ENCODE measurements at regions not wholly inside any gene's neighbourhood (a gene's known extent, or its start where the extent isn't known, plus 50 kb on each side); places are given as distances from the start of the nearest gene placed in this dataset.

- TF ChIP-seq ZNF672 (CRISPR knock-in tag; IDR thresholded peaks at IDR 0.05) (no peak), SIX1 (CRISPR knock-in tag; IDR thresholded peaks at IDR 0.05; ENCODE audit: borderline replicate concordance) (no peak), MIXL1 (CRISPR knock-in tag; IDR thresholded peaks at IDR 0.05) (no peak), ZNF790 (CRISPR knock-in tag; IDR thresholded peaks at IDR 0.05; ENCODE audit: borderline replicate concordance) (no peak), RFXAP (CRISPR knock-in tag; IDR thresholded peaks at IDR 0.05; ENCODE audit: borderline replicate concordance) (no peak), HOXA5 (CRISPR knock-in tag; IDR thresholded peaks at IDR 0.05) (no peak), ZNF460 (CRISPR knock-in tag; IDR thresholded peaks at IDR 0.05; ENCODE audit: borderline replicate concordance) (no peak), TBX3 (IDR thresholded peaks at IDR 0.05; ENCODE audit: borderline replicate concordance) (no peak), ASH2L (IDR thresholded peaks at IDR 0.05; ENCODE audit: insufficient read length, low read depth, low read length) (no peak), RFX1 (IDR thresholded peaks at IDR 0.05) (no peak), ZEB1 (IDR thresholded peaks at IDR 0.05; ENCODE audit: insufficient replicate concordance, low read depth) (no peak)
These were observed 191.9 kb upstream of the PREP start (continued) for GRCh38 chr6:105594821-105595220.

DNA sequence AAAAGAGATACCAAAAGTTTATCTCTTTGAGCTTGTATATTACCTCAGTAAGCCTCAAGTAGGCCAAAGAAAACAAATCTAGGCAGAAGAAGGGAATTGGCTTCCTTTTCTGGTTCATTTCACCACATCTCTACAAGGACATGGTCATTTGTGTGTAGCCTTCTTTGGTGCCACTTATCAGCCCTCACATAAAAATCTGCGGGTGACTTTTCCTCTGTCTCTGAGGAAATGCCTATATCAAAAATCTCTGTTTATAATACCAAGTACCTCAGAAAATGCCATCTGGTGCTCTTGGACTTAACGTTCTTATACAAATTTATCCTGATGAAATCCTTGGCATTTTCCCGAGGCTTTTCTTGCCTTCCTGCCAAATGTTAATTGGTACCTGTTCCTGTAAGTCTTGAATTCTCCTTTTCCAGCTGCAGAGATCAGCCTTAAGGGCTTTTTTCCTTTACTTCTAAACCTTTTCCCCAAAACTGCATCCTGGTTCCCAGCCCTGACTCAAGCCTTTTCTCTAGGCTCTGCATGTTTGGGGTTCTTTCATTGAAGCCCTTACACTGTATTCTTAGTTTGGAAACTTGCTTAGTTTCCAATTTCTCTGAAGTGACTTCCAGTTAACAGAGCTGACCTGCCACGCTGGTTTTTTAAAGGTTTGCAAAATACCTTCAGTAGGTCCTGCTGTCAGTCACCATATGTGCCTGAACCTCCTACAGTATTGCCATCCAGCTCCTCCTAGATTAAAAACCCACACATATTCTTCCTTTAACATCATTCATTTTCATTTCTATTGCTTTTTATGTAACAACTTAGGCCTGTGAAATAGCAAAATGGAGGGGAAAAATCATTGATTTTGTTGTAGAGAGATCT is 191.2 kb upstream of the PREP start:
- ChIA-PET POLR2A (no interaction called here), CTCF (ENCODE audit: low intra/inter-chr PET ratio, low total read pairs) (no interaction called here)
- Histone ChIP-seq H3K9ac (ENCODE audit: insufficient read depth, low read depth, low read length) (no peak overlapping the region), H2AFZ (ENCODE audit: low read length) (no peak overlapping the region), H3K9me3 (ENCODE audit: low read length) (no peaks in the 10 kb centered on the region), H3K36me3 (replicated peaks in 1 of 2; ENCODE audit: control insufficient read depth in 1 of 2, insufficient read depth in 2 of 2, low read length in 2 of 2) (no peaks in the 10 kb centered on the region), H3K4me2 (ENCODE audit: low read depth, low read length) (no peak overlapping the region), H3K79me2 (ENCODE audit: insufficient read depth, low read length) (no peaks in the 10 kb centered on the region), H3K4me3 (replicated peaks in 1 of 3; ENCODE audit: insufficient read depth in 1 of 3, low read depth in 2 of 3, low read length in 3 of 3) (no peak overlapping the region), H3K27ac (ENCODE audit: extremely low read length, insufficient read depth, low read length) (no peak overlapping the region), H3K4me1 (ENCODE audit: insufficient read depth, low read length) (no peaks in the 10 kb centered on the region), H3K27me3 (ENCODE audit: control insufficient read depth in 1 of 2, insufficient read depth in 2 of 2, low read length in 2 of 2) (peaks cover 0 to 4% of the 10 kb centered on the region in 2 experiments; a peak in 2 of 5 replicates), H4K20me1 (ENCODE audit: insufficient read depth, low read length) (no peaks in the 10 kb centered on the region)
- FAIRE-seq (no peak), ATAC-seq (no peak), DNase-seq (ENCODE audit: low spot score) (no peak)
- intact Hi-C loops (cut with micrococcal nuclease; ENCODE audit: unreplicated experiment) (no loop called here), in situ Hi-C loops (cut with HindIII; ENCODE audit: extremely low pct_ligation_motif_present, low pct_unique_long_range_greater_than_20kb) (no loop called here)
- 7% methylated on average over 4 of the region's 4 CpGs for WGBS (ENCODE audit: low lambda C conversion rate)
- TF ChIP-seq CBX1 (IDR thresholded peaks at IDR 0.05; ENCODE audit: low read depth) (no peak), KIAA2018 (CRISPR knock-in tag; IDR thresholded peaks at IDR 0.05; ENCODE audit: borderline replicate concordance) (no peak), ZFP37 (CRISPR knock-in tag; IDR thresholded peaks at IDR 0.05; ENCODE audit: borderline replicate concordance) (no peak), SMAD9 (CRISPR knock-in tag; IDR thresholded peaks at IDR 0.05) (no peak), NCOA1 (CRISPR knock-in tag; IDR thresholded peaks at IDR 0.05) (no peak)
- BruUV-seq (replicated peaks) = no TSS peak
